HG03139 (cell line): ENCODE measurements at regions not wholly inside any gene's neighbourhood (a gene's known extent, or its start where the extent isn't known, plus 50 kb on each side); places are given as distances from the start of the nearest gene placed in this dataset.
"Not testable (repeated sequence)": the region's sequence is repeated elsewhere in the genome, so short reads cannot be mapped to it uniquely, and the experiment has no call there.

Experiments
- ATAC-seq: cut with Tn5 transposase; IDR thresholded peaks from one replicate; pipeline ENCODE4 v1.9.1; 2021; ENCODE audit not compliant: unreplicated experiment

DNA sequence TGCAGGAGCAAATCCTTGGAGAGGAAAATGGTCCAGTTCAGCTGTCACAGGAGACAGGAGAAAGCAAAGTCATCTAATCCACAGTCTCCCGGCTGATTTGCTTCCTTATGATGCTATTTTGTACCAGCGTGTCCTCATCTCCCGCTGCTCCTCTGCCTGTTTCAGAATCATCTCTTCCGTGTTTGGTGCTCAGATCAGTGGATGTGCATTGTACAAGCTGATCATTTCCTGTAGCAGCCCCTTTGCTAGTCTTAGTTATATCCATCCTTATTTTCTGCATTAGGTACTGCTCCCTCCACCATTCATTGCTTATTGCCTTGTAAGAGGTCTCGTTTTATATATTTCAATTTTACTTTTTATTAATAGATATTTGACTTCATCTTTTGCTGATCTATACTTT lies 219.9 kb upstream of the PRSS58 start:
- ATAC-seq: not testable (repeated sequence)

DNA sequence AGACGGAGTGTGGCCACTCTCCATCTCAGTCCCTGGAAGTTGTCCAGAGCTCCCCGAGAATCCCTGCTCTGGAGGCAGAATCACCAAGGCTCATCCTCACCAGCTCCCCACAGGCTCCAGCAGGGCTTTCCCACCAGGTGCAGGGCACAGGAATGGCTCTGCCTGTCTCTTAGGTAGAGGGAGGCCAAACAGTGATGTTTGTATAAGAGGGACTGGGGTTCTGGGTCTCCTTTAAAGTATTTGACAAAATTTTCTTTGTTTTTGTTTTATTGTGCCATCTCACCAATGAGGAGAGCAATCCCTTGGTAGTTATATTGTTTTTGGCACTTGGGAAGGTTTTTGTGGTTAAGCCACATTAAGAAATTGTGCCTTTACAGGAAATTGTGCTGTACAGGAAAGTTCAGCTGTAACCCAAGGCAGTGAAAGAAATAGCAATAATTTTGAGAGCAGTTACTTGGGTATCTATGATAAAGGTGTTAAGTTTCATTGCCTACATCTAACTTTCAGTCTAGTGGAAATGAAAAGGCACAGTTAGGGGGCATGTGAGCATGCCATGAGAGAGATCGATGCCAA lies 219.3 kb upstream of the PRSS58 start:
- no peak for ATAC-seq

DNA sequence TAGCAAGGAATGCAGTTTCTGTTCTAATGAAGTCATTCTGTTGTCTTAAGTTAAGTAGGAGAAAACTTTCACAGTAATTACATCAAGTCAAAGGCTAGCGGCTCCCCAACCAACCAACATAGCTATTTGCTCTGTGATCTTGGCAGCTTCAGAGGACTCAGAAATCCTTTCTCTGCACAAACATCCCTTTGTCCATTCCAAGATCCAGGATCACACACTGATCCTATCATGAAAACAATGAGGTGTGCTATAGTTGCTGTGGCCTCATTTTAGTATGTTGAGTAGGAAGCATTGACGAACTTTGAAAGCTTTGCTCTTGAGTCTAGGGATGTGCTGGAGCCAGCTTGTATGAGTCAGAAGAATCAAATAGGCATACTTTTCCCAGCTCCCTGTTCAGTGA lies 218.2 kb upstream of the PRSS58 start:
- no peak for ATAC-seq

DNA sequence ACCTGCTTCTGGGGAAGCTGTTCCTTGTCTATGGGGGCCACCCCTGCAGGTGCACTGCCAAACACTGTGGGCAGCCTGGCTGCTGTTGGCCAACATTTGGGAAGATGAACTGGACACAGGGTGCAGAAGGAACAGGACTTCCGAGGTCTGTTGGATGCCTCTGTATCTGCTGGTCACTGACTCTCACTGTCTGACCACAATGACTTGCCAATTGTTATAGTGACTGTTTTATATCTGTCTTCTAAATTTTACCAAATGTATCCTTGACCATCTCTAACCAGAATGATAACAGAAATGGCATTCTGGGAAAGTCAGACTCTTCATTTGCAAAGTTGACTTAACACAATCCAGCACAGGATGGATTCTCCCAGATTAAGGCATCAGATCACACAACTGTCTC lies 214.0 kb upstream of the PRSS58 start:
- no peak for ATAC-seq

DNA sequence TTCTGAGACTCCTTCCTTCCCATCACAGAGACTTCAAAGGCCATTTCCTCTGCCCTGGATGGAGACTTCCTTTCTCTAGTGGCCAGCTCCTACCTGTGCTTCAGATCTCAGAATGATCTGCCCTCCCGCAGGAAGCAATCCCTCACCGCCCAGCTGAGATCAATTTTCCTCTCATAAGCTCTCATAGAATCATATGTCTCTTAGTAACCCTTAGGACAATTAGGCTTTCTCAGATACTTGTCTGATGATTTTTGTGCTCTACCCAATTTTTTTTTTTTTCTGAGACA lies 212.6 kb upstream of the PRSS58 start:
- ATAC-seq: no peak

DNA sequence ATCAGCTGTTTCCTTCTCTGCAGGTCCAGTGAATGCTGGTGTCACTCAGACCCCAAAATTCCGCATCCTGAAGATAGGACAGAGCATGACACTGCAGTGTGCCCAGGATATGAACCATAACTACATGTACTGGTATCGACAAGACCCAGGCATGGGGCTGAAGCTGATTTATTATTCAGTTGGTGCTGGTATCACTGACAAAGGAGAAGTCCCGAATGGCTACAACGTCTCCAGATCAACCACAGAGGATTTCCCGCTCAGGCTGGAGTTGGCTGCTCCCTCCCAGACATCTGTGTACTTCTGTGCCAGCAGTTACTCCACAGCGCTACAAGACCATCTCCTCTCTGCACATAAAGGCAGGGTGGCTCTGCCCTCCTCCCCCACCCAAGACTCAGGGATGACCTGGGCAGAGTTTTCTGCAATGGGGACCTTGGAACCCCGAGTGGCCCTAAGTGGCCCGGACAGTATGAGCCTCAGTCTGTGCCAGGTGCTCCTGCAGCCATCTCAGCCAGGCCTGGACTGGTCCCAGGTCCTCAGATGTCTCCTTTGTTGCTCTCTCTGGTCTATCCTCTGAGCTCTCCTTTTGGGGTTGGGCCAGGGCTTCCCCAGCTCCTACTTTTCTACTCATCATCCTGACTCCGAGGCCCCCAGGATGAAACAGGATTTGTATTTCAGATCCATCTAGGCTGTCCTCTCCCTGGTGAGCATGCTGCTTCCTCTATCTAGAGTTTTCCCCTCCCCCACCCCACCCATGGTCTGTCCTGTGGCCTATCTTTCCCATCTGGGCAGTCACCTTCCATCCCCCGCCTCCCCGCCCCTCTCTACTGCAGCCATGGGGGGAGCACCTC lies 212.1 kb upstream of the PRSS58 start:
- ATAC-seq: no peak

DNA sequence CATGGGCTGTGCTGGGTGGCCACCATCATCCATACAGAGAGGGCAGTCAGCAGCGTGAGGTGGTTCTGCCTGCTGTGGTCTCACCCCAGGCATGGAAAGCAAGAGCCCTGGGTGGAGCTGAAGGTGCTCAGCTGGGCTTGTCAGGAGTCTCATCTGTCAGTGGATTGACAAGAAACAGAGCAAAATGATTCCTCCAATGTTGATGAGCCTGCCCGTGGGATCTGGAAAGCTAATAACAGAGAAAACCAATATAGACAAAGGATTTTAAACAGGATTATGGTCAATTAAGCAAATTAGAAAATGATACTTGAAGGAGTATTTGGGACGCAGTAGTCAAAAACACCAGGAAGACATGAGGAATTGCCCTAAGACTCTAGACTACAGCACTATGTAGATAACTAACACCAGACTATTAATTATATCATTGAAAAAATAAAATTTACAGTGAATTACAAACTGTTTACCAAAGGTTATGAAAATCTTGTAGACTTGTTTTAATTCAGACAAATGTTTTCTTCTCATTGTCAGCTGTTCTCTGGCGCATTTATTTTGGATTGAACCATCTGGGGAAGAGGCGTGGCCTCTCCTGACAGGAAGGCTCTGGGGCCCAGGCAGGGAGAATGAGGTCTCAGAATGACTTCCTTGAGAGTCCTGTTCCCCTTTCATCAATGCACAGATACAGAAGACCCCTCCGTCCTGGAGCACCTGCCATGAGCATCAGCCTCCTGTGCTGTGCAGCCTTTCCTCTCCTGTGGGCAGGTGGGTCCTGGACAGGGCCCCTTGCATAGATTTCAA lies 211.2 kb upstream of the PRSS58 start:
- no peak for ATAC-seq

DNA sequence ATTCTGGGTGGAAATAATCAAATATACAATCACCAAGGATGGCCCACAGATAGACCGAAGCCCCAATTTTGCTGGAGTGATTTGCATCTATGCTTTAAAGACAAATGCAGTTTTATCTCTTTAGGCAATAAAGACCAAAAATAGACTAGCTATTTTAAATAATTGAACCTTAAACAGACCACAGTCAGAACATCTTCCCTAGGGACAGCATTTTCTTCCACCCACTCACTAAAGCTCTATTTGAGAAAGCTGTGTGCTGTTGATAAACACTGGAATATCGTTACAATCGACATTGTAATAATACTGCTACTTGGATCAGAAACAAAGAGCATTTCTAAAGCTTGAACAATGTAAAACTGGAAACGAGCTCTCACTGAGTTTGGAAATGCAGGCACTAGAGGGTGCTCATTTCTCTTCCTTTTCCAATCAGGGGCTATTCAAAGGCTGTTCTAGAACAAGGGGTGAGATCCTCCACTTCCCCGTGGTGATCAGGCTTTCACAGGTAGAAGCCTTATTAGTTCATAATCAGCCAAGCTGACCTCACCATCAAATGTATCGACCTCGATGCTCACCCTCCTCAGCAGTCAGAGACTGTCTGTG lies 209.3 kb upstream of the PRSS58 start:
- ATAC-seq: not testable (repeated sequence)

DNA sequence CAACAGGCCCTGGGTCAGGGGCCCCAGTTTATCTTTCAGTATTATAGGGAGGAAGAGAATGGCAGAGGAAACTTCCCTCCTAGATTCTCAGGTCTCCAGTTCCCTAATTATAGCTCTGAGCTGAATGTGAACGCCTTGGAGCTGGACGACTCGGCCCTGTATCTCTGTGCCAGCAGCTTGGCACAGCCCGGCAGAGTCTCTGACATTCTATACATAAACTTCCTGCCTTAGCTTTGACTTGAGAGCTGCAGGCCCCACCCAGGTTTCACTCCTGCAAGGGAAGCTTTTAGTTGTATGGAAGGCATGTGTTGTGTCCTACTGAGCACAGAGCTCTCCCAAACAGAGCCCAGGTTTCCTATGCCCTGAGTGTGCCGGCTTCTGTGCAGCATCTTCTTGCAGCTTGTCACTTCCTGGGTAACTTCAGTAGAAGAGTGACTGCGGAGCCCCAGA lies 205.6 kb upstream of the PRSS58 start:
- ATAC-seq: no peak

DNA sequence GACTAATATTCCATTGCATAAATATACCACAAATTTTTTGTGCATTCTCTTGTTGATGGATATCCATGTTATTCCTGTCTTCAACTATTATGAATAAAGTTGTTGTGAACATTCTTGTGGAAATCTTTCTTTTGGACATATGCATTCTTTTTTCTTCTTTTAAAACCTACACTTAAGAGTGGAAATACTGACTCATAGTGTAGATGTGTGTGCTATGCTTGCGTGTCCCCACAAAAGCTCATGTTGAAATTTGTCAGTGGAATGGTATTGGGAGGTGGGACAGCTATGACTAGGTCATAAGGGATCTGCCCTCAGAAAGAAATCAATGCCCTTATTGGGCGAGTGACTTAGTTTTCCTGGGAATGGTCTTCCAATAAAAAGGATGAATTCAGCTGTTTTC lies 203.6 kb upstream of the PRSS58 start:
- ATAC-seq: no peak

DNA sequence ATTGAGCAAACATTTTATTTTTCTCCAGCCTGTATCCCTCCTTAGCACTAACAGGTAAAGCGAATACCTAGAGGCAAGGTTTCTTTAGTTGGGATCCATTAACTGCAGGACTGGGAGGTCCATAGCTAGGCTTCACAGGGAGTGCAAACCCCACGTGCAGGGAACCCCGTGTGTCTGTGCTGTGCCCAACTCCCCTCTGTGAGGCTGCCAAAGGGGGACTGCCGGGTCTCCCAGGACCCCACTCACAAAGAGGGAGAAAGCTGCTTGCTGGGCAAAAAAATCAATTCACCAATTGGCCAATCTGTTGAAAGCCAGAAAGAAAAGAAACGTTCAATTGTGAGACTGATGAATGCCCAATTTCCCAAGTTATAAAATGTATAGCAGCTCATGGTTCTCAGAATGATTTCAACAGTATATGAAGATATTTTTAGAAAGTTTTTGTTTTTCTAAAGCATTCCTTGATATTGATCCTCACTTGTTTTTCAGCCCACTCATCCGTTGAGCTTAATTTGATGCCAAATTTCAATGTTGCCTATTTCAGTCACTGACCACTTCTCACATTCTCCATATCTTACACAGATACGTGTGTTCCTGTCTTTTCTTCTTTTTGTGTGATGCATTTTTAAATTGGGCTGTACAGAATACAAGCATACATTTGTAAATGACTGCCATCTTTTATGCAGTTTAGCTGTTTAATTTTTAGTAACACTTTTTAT lies 202.7 kb upstream of the PRSS58 start:
- ATAC-seq: no peak

DNA sequence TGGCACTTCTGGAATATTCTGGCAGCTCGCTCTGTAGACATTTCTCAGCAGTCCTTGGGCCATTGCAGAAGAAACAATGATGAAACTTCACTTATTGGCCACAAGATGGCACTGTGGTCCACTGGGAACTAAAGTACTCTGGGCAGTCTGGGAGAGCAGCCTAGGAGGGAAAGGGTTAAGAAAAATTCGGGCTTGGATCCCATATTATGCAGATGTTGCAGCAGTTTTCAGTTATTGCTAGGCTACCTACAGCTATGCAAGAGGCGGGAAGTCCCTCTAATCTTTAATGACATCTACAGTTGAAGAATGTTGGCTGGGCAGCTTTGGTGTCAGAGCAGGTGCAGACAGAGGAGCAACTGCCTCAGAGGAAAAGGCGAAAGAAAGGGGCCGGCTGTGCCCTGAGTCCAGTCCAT lies 201.7 kb upstream of the PRSS58 start:
- peak; percentile 72 for ATAC-seq

DNA sequence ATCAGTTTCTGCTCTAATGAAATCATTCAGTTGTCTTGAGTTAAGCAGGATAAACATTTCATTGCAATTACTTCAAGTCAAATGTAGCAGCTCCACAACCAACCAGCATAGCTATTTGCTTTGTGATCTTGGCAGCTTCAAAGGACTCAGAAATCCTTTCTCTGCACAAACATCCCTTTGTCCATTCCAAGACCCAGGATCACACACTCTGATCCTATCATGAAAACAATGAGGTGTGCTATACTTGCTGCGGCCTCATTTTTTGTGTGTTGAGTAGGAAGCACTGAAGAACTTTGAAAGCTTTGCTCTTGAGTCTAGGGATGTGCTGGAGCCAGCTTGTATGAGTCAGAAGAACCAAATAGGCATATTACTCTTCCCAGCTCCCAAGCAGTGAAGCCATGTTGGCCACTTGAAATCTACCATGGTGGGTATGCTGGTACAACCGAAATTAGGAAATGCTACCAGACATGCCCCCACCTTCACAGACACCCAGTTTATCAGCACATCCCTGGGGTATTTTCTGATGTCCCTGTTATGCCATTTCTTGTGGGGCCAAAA lies 199.4 kb upstream of the PRSS58 start:
- no peak for ATAC-seq

DNA sequence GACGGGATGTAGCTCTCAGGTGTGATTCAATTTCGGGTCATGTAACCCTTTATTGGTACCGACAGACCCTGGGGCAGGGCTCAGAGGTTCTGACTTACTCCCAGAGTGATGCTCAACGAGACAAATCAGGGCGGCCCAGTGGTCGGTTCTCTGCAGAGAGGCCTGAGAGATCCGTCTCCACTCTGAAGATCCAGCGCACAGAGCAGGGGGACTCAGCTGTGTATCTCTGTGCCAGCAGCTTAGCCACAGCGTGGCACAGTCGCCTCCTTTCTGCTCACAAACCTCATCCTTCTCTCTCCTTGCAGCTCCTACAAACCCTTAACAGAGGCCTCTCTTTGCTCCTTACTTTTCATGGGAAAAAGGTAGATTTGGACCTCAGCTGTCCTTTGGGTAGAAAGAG lies 197.5 kb upstream of the PRSS58 start:
- no peak for ATAC-seq

DNA sequence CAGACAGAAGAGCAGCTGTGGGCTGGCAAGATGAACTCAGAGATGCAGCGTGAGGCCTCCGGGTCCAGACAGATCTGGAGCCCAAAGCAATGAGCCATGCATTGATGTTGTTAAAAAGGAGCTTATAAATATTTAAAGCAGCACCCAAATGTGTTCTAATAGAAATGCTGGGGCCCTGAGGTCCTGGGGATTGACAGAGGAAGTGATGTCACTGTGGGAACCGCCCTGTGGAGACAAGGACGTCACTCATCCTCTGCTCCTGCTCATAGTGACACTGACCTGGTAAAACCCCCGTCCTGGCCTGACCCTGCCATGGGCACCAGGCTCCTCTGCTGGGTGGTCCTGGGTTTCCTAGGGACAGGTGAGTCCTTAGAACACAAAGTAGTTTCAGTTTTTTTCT lies 197.0 kb upstream of the PRSS58 start:
- ATAC-seq: no peak

DNA sequence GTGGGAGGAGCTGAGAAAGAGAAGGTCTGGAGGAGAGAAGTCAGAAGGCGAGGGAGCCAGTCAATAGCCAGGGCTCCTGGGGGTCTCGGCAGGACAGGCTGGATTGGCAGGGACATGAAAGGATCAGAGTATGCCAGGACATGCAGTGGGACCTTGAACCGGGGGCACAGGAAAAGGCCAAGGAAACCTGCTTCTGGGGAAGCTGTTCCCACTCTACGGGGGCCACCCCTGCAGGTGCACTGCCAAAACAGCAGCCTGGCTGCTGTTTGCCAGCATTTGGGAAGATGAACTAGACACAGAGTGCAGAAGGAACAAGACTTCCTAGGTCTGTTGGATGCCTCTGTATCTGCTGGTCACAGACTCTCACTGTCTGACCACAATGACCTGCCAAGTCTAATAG lies 194.9 kb upstream of the PRSS58 start:
- no peak for ATAC-seq

DNA sequence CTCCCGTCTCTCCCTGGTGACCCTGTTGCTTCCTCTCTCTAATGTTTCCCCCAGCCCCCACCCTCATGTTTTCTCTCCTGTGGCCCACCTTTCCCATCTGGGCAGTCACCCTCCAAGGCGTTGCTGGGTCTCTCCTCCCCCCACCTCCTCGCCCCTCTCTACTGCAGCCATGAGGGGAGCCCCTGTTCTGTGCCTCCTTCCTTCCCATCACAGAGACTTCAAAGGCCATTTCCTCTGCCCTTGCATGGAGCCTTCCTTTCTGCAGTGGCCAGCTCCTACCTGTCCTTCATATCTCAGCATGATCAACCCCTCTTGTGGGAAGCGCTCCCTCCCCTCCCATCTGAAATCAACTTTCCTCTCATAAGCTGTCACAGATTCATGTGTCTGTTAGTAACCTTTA lies 194.0 kb upstream of the PRSS58 start:
- ATAC-seq: no peak

DNA sequence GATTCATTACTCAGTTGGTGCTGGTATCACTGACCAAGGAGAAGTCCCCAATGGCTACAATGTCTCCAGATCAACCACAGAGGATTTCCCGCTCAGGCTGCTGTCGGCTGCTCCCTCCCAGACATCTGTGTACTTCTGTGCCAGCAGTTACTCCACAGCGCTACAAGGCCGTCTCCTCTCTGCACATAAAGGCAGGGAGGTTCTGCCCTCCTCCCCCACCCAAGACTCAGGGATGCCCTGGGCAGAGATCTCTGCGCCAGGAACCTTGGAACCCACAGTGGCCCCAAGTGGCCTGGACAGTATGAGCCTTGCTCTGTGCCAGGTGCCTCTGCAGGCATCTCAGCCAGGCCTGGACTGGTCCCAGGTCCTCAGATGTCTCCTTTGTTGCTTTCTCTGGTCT lies 193.4 kb upstream of the PRSS58 start:
- ATAC-seq: no peak

DNA sequence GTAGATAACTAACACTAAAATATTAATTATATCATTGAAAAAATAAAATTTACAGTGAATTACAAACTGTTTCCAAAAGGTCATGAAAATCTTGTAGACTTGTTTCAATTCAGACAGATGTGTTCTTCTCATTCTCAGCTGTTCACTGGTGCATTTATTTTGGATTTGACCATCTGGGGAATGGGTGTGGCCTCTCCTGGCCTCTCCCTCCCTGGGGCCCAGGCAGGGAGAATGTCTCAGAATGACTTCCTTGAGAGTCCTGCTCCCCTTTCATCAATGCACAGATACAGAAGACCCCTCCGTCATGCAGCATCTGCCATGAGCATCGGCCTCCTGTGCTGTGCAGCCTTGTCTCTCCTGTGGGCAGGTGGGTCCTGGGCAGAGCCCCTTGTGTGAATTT lies 192.8 kb upstream of the PRSS58 start:
- no peak for ATAC-seq

DNA sequence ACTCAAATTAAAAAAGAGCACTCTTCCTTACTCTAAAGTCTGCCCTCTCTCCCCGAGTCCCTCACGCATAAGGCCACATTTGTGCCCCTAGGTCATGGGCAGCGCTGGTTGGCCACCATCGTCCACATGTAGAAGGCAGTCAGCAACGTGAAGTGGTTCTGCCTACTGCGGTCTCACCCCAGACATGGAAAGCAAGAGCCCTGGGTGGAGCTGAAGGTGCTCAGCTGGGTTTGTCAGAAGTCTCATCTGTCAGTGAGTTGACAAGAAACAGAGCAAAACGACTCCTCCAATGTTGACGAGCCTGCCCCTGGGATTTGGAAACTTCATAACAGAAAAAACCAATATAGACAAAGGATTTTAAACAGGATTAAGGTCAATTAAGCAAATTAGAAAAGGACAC lies 192.3 kb upstream of the PRSS58 start:
- no peak for ATAC-seq

DNA sequence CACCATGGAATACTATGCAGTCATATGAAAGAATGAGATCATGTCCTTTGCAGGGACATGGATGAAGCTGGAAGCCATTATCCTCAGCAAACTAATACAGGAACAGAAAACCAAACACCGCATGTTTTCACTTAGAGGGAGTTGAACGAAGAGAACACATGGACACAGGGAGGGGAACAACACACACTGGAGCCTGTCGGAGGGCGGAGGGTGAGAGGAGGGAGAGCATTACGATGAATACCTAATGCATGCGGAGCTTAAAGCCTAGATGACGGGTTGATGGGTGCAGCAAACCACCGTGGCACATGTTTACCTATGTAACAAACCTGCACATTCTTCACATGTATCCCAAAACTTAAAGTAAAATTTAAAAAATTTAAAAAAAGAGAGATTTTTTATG lies 191.0 kb upstream of the PRSS58 start:
- ATAC-seq: not testable (repeated sequence)
